WTC11 (cell line): ENCODE measurements at regions not wholly inside any gene's neighbourhood (a gene's known extent, or its start where the extent isn't known, plus 50 kb on each side); places are given as distances from the start of the nearest gene placed in this dataset.

ENCODE experiments used
- ATAC-seq: fragments of 200-7000 bp; cut with Tn5 transposase; 2 replicates; pipeline ENCODE4 v1.10.0; 2021; ENCODE audit warnings: mild to moderate bottlenecking, moderate library complexity
- CTCF ChIA-PET: fragments of 300-600 bp; sonication (Branson Sonifier 250); formaldehyde crosslinking; loops from one replicate; lab custom pipeline; 2021; ENCODE audit warnings: antibody characterized with exemption; lab: Charles Lee
- POLR2A ChIA-PET: fragments of 350-600 bp; sonication (Branson Sonifier 250); formaldehyde crosslinking; loops from one replicate; lab custom pipeline; 2021; ENCODE audit warnings: antibody characterized with exemption; lab: Charles Lee
- DNase-seq: peaks from one replicate; pipeline ENCODE4 v3.0.0; 2021; ENCODE audit warnings: low spot score
- H3K27ac Mint-ChIP-seq: 2 replicates; pipeline ENCODE4 v1.8.0; 2021; ENCODE audit warnings: mixed read lengths
- H3K27me3 Mint-ChIP-seq: 2 replicates; pipeline ENCODE4 v1.8.0; 2021; ENCODE audit warnings: low read depth, mild to moderate bottlenecking, moderate library complexity, mixed read lengths
- H3K36me3 Mint-ChIP-seq: 2 replicates; pipeline ENCODE4 v1.8.0; 2021; ENCODE audit warnings: mixed read lengths
- H3K4me1 Mint-ChIP-seq: 2 replicates; pipeline ENCODE4 v1.8.0; 2022; ENCODE audit warnings: mixed read lengths
- H3K4me3 Mint-ChIP-seq: 2 replicates; pipeline ENCODE4 v1.8.0; 2021; ENCODE audit warnings: mild to moderate bottlenecking, moderate library complexity, mixed read lengths
- H3K9me3 Mint-ChIP-seq: 2 replicates; pipeline ENCODE4 v1.8.0; 2021; ENCODE audit warnings: mixed read lengths
- ELF4 ChIP-seq: sonication (generic); formaldehyde crosslinking; IDR thresholded peaks from 2 replicates; pipeline ENCODE4 v1.8.1; 2022; ENCODE audit warnings: low read depth, mild to moderate bottlenecking, moderate library complexity, missing genetic modification reagents
- EMX1 ChIP-seq: fragments of 250-450 bp; sonication (Bioruptor Pico); IDR thresholded peaks from 2 replicates; pipeline ENCODE4 v1.8.0; 2021; ENCODE audit warnings: mild to moderate bottlenecking
- FOXK1 ChIP-seq: sonication (generic); formaldehyde crosslinking; IDR thresholded peaks from 2 replicates; pipeline ENCODE4 v1.8.0; 2022; ENCODE audit warnings: mild to moderate bottlenecking, moderate library complexity, missing genetic modification reagents
- FOXP1 ChIP-seq: sonication (generic); formaldehyde crosslinking; IDR thresholded peaks from 2 replicates; pipeline ENCODE4 v1.8.0; 2022; ENCODE audit warnings: missing genetic modification reagents, mild to moderate bottlenecking, moderate library complexity, borderline replicate concordance
- GTF2I ChIP-seq: fragments of 250-450 bp; sonication (Bioruptor Pico); conservative IDR thresholded peaks from 2 replicates; pipeline ENCODE4 v1.4.0; 2021; ENCODE audit warnings: mild to moderate bottlenecking
- HMGA2 ChIP-seq: fragments of 250-450 bp; sonication (Bioruptor Pico); IDR thresholded peaks from 2 replicates; pipeline ENCODE4 v1.4.0; 2021; ENCODE audit warnings: mild to moderate bottlenecking, moderate library complexity
- MYBL2 ChIP-seq: sonication (generic); formaldehyde crosslinking; IDR thresholded peaks from 2 replicates; pipeline ENCODE4 v1.8.1; 2023; ENCODE audit warnings: mild to moderate bottlenecking, moderate library complexity, missing genetic modification reagents
- NR3C1 ChIP-seq: sonication (generic); formaldehyde crosslinking; conservative IDR thresholded peaks from 2 replicates; pipeline ENCODE4 v1.8.1; 2023; ENCODE audit warnings: low read depth, mild to moderate bottlenecking, missing genetic modification reagents
- OVOL2 ChIP-seq: fragments of 250-450 bp; sonication (Bioruptor Pico); IDR thresholded peaks from 2 replicates; pipeline ENCODE4 v1.9.0; 2021; ENCODE audit warnings: mild to moderate bottlenecking, borderline replicate concordance
- RORB ChIP-seq: fragments of 250-450 bp; sonication (Bioruptor Pico); IDR thresholded peaks from 2 replicates; pipeline ENCODE4 v1.9.0; 2021; ENCODE audit warnings: mild to moderate bottlenecking
- ZNF138 ChIP-seq: sonication (generic); formaldehyde crosslinking; conservative IDR thresholded peaks from 2 replicates; pipeline ENCODE4 v1.8.1; 2022; ENCODE audit warnings: mild to moderate bottlenecking, moderate library complexity, missing genetic modification reagents
- TF ChIP-seq, protein P1 (sequence below): sonication (generic); formaldehyde crosslinking; IDR thresholded peaks from 2 replicates; pipeline ENCODE4 v1.8.1; 2023; ENCODE audit warnings: mild to moderate bottlenecking, missing genetic modification reagents, borderline replicate concordance
- TF ChIP-seq, protein P2 (sequence below): sonication (generic); formaldehyde crosslinking; IDR thresholded peaks from 2 replicates; pipeline ENCODE4 v1.8.0; 2022; ENCODE audit warnings: missing genetic modification reagents
- TF ChIP-seq, protein P3 (sequence below): sonication (generic); formaldehyde crosslinking; IDR thresholded peaks from 2 replicates; pipeline ENCODE4 v1.8.0; 2022; ENCODE audit warnings: mild to moderate bottlenecking, missing genetic modification reagents
- TF ChIP-seq, protein P4 (sequence below): fragments of 250-450 bp; sonication (Bioruptor Pico); IDR thresholded peaks from 2 replicates; pipeline ENCODE4 v1.9.0; 2021; ENCODE audit warnings: mild to moderate bottlenecking
- TF ChIP-seq, protein P5 (sequence below): sonication (generic); formaldehyde crosslinking; IDR thresholded peaks from 2 replicates; pipeline ENCODE4 v1.8.0; 2022; ENCODE audit warnings: mild to moderate bottlenecking, missing genetic modification reagents

DNA sequence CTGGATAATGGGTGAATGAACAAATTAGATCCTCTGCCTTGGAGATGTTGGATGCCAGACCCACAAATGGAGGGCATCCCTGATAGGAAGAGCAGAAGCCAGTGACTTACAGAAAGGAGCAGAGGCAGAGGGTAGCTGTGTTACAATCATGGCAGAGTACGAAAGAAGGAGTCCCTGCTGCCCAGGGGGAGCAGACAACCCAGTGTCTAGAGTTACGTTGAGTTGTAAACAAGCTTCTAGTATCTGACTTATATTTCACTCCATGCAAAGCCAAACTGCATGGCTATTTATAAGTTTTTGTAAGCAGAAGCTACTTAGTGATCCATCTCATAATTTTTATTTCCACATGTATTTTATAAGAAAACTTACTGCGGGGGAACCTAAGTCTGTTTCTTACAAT, 56.2 kb upstream of the A1CF start:
- CTCF ChIA-PET: no interaction called here
- TF ChIP-seq, protein P1, sequence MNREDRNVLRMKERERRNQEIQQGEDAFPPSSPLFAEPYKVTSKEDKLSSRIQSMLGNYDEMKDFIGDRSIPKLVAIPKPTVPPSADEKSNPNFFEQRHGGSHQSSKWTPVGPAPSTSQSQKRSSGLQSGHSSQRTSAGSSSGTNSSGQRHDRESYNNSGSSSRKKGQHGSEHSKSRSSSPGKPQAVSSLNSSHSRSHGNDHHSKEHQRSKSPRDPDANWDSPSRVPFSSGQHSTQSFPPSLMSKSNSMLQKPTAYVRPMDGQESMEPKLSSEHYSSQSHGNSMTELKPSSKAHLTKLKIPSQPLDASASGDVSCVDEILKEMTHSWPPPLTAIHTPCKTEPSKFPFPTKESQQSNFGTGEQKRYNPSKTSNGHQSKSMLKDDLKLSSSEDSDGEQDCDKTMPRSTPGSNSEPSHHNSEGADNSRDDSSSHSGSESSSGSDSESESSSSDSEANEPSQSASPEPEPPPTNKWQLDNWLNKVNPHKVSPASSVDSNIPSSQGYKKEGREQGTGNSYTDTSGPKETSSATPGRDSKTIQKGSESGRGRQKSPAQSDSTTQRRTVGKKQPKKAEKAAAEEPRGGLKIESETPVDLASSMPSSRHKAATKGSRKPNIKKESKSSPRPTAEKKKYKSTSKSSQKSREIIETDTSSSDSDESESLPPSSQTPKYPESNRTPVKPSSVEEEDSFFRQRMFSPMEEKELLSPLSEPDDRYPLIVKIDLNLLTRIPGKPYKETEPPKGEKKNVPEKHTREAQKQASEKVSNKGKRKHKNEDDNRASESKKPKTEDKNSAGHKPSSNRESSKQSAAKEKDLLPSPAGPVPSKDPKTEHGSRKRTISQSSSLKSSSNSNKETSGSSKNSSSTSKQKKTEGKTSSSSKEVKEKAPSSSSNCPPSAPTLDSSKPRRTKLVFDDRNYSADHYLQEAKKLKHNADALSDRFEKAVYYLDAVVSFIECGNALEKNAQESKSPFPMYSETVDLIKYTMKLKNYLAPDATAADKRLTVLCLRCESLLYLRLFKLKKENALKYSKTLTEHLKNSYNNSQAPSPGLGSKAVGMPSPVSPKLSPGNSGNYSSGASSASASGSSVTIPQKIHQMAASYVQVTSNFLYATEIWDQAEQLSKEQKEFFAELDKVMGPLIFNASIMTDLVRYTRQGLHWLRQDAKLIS (CRISPR knock-in tag): no peak
- TF ChIP-seq FOXP1 (CRISPR knock-in tag) (no peak), GTF2I (CRISPR knock-in tag) (no peak), MYBL2 (CRISPR knock-in tag) (no peak), EMX1 (CRISPR knock-in tag) (no peak), NR3C1 (CRISPR knock-in tag) (no peak)
- TF ChIP-seq, protein P2, sequence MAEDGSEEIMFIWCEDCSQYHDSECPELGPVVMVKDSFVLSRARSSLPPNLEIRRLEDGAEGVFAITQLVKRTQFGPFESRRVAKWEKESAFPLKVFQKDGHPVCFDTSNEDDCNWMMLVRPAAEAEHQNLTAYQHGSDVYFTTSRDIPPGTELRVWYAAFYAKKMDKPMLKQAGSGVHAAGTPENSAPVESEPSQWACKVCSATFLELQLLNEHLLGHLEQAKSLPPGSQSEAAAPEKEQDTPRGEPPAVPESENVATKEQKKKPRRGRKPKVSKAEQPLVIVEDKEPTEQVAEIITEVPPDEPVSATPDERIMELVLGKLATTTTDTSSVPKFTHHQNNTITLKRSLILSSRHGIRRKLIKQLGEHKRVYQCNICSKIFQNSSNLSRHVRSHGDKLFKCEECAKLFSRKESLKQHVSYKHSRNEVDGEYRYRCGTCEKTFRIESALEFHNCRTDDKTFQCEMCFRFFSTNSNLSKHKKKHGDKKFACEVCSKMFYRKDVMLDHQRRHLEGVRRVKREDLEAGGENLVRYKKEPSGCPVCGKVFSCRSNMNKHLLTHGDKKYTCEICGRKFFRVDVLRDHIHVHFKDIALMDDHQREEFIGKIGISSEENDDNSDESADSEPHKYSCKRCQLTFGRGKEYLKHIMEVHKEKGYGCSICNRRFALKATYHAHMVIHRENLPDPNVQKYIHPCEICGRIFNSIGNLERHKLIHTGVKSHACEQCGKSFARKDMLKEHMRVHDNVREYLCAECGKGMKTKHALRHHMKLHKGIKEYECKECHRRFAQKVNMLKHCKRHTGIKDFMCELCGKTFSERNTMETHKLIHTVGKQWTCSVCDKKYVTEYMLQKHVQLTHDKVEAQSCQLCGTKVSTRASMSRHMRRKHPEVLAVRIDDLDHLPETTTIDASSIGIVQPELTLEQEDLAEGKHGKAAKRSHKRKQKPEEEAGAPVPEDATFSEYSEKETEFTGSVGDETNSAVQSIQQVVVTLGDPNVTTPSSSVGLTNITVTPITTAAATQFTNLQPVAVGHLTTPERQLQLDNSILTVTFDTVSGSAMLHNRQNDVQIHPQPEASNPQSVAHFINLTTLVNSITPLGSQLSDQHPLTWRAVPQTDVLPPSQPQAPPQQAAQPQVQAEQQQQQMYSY (CRISPR knock-in tag): no peak
- TF ChIP-seq, protein P3, sequence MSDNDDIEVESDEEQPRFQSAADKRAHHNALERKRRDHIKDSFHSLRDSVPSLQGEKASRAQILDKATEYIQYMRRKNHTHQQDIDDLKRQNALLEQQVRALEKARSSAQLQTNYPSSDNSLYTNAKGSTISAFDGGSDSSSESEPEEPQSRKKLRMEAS (CRISPR knock-in tag): no peak

DNA sequence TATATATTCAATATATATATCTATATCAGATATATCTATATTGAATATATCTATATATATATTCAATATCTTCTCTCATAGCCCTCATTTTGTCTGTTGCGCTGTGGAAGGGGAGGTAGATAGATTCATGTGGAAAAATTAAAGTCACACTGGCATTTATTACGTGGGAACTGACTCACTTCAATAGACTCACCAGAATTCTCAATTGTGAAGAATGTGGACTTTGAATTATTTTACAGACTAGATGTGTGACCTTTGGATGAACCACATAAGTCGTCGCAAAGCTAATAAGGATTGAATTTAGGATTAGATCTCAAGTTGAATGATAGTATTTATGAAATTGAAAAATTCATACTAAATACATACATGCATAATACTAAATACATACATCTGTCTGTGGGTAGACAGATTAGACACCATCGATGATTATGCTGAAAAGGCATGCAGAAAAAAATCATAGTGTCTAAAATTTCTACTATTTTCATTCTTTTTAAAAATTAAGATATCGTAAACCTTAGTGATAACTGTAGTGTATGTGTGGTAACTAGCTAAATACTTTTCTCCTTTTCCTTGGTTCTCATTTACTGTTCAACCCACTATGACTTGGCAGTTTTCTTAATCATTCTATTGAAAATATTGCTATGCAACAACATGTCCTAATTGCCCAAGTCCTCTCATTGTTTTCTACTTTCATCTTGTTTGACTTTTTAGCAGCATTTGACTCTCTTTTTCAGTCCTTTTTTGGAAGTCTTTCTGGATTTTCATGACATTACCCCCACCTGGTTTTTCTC, 61.8 kb upstream of the A1CF start:
- Mint-ChIP-seq H3K4me1 (peaks cover 7% of the 10 kb centered on the region; the same call in 1 of the 2 replicates), H3K9me3 (no peaks in the 10 kb centered on the region), H3K4me3 (no peak overlapping the region), H3K36me3 (no peaks in the 10 kb centered on the region), H3K27me3 (peaks cover 9% of the 10 kb centered on the region), H3K27ac (no peak overlapping the region)
- TF ChIP-seq OVOL2 (CRISPR knock-in tag) (no peak), HMGA2 (CRISPR knock-in tag) (peak; percentile 25; the same call in 1 of the 2 replicates)
- DNase-seq (no peak), ATAC-seq (no peak)
- ChIA-PET POLR2A (no interaction called here), CTCF (no interaction called here)

More for the DNA sequence above, 56.2 kb upstream of the A1CF start:
- Mint-ChIP-seq H3K27me3 (peaks cover 9% of the 10 kb centered on the region), H3K4me3 (no peak overlapping the region), H3K27ac (no peak overlapping the region), H3K36me3 (no peaks in the 10 kb centered on the region), H3K4me1 (no peaks in the 10 kb centered on the region), H3K9me3 (no peaks in the 10 kb centered on the region)
- ATAC-seq (no peak), DNase-seq (no peak)
- POLR2A ChIA-PET: no interaction called here

DNA sequence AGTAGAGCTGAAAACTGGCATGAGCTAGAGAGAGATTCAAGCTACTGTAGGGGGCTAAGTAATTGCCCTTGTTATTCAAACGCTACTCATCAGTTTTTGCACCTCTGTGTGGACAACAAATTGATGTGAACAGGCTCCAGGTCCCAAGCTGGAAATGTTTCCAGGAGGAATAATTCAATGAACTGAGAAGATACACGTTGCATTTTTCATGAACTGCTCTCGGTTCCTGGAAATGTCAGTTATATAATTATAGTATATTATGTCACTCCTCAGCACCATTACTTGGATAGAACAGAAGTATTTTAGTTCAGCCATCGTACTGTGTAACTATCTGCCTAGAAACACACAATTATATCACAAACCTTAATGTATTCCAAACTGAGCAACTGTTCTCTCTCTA, 65.9 kb upstream of the A1CF start:
- ChIA-PET CTCF (interaction anchor here (0.5 kb wide), 1 partner anchor 43 kb away, joined by 5 read pairs; no protein-coding TSS in a partner anchor), POLR2A (no interaction called here)
- Mint-ChIP-seq H3K9me3 (no peaks in the 10 kb centered on the region), H3K36me3 (no peaks in the 10 kb centered on the region), H3K4me1 (peaks cover 7% of the 10 kb centered on the region; the same call in 1 of the 2 replicates), H3K4me3 (no peak overlapping the region), H3K27me3 (no peaks in the 10 kb centered on the region), H3K27ac (no peak overlapping the region)
- no peak; the same call in 1 of the 2 replicates for ATAC-seq
- no peak for DNase-seq
- TF ChIP-seq RORB (CRISPR knock-in tag) (no peak), MYBL2 (CRISPR knock-in tag) (no peak), OVOL2 (CRISPR knock-in tag) (no peak), FOXK1 (no peak), ZNF138 (CRISPR knock-in tag) (no peak), ELF4 (CRISPR knock-in tag) (no peak)
- TF ChIP-seq, protein P4, sequence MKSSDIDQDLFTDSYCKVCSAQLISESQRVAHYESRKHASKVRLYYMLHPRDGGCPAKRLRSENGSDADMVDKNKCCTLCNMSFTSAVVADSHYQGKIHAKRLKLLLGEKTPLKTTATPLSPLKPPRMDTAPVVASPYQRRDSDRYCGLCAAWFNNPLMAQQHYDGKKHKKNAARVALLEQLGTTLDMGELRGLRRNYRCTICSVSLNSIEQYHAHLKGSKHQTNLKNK: no peak
- TF ChIP-seq, protein P2 (CRISPR knock-in tag): no peak
- TF ChIP-seq, protein P5, sequence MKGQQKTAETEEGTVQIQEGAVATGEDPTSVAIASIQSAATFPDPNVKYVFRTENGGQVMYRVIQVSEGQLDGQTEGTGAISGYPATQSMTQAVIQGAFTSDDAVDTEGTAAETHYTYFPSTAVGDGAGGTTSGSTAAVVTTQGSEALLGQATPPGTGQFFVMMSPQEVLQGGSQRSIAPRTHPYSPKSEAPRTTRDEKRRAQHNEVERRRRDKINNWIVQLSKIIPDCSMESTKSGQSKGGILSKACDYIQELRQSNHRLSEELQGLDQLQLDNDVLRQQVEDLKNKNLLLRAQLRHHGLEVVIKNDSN (CRISPR knock-in tag): no peak
